ENCODE measurements at regions not wholly inside any gene's neighbourhood (a gene's known extent, or its start where the extent isn't known, plus 50 kb on each side); places are given as distances from the start of the nearest gene placed in this dataset.
"Not testable (repeated sequence)": the region's sequence is repeated elsewhere in the genome, so short reads cannot be mapped to it uniquely, and the experiment has no call there.

GRCh38 chr1:206403612-206404307 lies 66.5 kb upstream of the IKBKE start:
- not testable (repeated sequence) for H3K27ac ChIP-seq (ENCODE audit: low read depth); H3K4me3 Mint-ChIP-seq; H3K9me2 ChIP-seq (ENCODE audit: insufficient read depth); ATAC-seq; H3K4me2 ChIP-seq; H3K27me3 ChIP-seq (ENCODE audit: insufficient read depth); H3K9me3 Mint-ChIP-seq; H3K36me3 ChIP-seq (ENCODE audit: insufficient read depth); H3K79me2 ChIP-seq (replicated peaks; ENCODE audit: insufficient read depth); H3K4me1 ChIP-seq (ENCODE audit: insufficient read depth); H2AFZ ChIP-seq; H4K20me1 ChIP-seq (replicated peaks; ENCODE audit: insufficient read depth); H3K36me3 Mint-ChIP-seq (ENCODE audit: low read depth); DNase-seq (ENCODE audit: low spot score); H3K27me3 Mint-ChIP-seq (ENCODE audit: insufficient read depth, low read depth, poor library complexity); H3F3A ChIP-seq (replicated peaks; ENCODE audit: low read depth); H3K27ac Mint-ChIP-seq; H3K4me3 ChIP-seq; H3K4me1 Mint-ChIP-seq

DNA sequence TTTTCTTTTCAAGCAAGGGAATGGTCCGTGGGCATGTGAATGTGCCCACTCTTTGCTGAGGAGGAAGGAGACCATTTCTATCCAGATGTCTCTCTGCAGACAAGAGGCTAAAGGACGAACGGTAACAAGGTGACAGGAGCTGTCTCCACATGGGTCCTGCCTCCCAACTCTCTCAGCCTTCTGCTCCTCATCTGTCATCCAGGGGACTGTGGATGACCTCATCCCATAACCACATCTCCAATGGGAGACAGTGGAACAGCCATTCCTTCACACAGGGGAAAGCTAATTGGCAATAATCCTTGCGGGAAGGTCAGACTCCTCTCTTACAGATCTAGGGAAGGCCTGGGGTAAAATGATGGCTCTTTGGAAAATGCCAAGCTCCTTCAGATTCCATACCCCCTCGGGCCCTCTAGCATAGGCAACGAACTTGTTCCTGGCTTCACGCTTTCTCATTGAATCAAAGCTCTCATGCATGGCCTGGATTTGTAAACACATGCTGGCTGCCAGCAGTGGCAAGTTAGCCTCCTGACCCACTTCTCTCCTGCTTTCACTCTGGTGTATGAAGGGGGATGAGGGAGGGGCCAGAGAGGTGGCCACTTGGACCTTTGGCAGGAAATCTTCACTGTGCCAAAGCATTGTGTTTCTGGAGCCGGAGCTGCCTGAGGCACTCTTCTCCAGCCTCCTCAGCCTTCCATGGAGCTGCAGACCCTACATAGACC lies 65.8 kb upstream of the IKBKE start:
- H3K4me2 ChIP-seq, result not testable (repeated sequence)

GRCh38 chr1:206405282-206405681 lies 65.0 kb upstream of the IKBKE start:
- not testable (repeated sequence) for H3K9me3 Mint-ChIP-seq; H3K9me2 ChIP-seq (ENCODE audit: insufficient read depth); H3K27ac Mint-ChIP-seq; H3K4me1 ChIP-seq (ENCODE audit: insufficient read depth); H3K36me3 ChIP-seq (ENCODE audit: insufficient read depth); H3K4me1 Mint-ChIP-seq; DNase-seq (ENCODE audit: low spot score); H3K4me3 ChIP-seq; ATAC-seq; H2AFZ ChIP-seq; H3F3A ChIP-seq (replicated peaks; ENCODE audit: low read depth); H4K20me1 ChIP-seq (replicated peaks; ENCODE audit: insufficient read depth); H3K27me3 Mint-ChIP-seq (ENCODE audit: insufficient read depth, low read depth, poor library complexity); H3K4me2 ChIP-seq; H3K27ac ChIP-seq (ENCODE audit: low read depth); H3K36me3 Mint-ChIP-seq (ENCODE audit: low read depth); H3K4me3 Mint-ChIP-seq; H3K27me3 ChIP-seq (ENCODE audit: insufficient read depth); H3K79me2 ChIP-seq (replicated peaks; ENCODE audit: insufficient read depth)

More for the DNA sequence above, 65.8 kb upstream of the IKBKE start:
- not testable (repeated sequence) for H3K27ac ChIP-seq (ENCODE audit: low read depth); H3K27me3 ChIP-seq (ENCODE audit: insufficient read depth); H3K36me3 Mint-ChIP-seq (ENCODE audit: low read depth); DNase-seq (ENCODE audit: low spot score); H3K4me1 Mint-ChIP-seq; H3K9me3 Mint-ChIP-seq; H3F3A ChIP-seq (replicated peaks; ENCODE audit: low read depth); H3K9me2 ChIP-seq (ENCODE audit: insufficient read depth); H3K79me2 ChIP-seq (replicated peaks; ENCODE audit: insufficient read depth); H3K4me1 ChIP-seq (ENCODE audit: insufficient read depth); H3K36me3 ChIP-seq (ENCODE audit: insufficient read depth); H3K27me3 Mint-ChIP-seq (ENCODE audit: insufficient read depth, low read depth, poor library complexity); H2AFZ ChIP-seq; ATAC-seq; H3K27ac Mint-ChIP-seq; H3K4me3 Mint-ChIP-seq; H3K4me3 ChIP-seq; H4K20me1 ChIP-seq (replicated peaks; ENCODE audit: insufficient read depth)

GRCh38 chr1:206408371-206409288 lies 61.6 kb upstream of the IKBKE start:
- not testable (repeated sequence) for H3K4me1 Mint-ChIP-seq; H3K27me3 Mint-ChIP-seq (ENCODE audit: insufficient read depth, low read depth, poor library complexity); DNase-seq (ENCODE audit: low spot score); H3K9me3 Mint-ChIP-seq; H3K27ac Mint-ChIP-seq; H3F3A ChIP-seq (replicated peaks; ENCODE audit: low read depth); H3K4me2 ChIP-seq; H3K4me3 Mint-ChIP-seq; H3K4me1 ChIP-seq (ENCODE audit: insufficient read depth); H3K36me3 ChIP-seq (ENCODE audit: insufficient read depth); H3K36me3 Mint-ChIP-seq (ENCODE audit: low read depth); ATAC-seq; H3K79me2 ChIP-seq (replicated peaks; ENCODE audit: insufficient read depth); H3K27ac ChIP-seq (ENCODE audit: low read depth); H4K20me1 ChIP-seq (replicated peaks; ENCODE audit: insufficient read depth); H3K27me3 ChIP-seq (ENCODE audit: insufficient read depth); H3K9me2 ChIP-seq (ENCODE audit: insufficient read depth); H2AFZ ChIP-seq; H3K4me3 ChIP-seq

Data from GM23338 (cell line).